ENCODE measurements at regions not wholly inside any gene's neighbourhood (a gene's known extent, or its start where the extent isn't known, plus 50 kb on each side); places are given as distances from the start of the nearest gene placed in this dataset.

DNA sequence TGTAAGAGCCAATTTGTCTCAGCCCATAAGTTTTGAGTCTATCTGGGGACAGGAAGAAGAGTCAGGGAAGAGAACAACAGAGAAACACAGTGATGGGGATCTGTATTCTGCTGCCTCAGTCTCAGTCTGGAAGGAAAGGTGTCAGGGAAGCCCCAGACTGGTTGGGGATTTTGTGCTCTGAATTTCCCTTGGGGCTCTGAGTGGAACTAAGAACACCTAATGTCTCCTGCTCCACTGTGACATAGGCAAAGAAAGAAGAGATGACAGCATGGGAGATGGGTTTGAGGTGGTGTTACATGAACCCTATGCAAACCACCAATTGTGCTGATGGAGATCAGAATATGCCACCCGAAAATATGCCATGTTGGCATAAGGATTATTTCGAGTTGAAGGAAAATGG, 139.5 kb upstream of the MYLIP start:
- TF ChIP-seq, protein P1, sequence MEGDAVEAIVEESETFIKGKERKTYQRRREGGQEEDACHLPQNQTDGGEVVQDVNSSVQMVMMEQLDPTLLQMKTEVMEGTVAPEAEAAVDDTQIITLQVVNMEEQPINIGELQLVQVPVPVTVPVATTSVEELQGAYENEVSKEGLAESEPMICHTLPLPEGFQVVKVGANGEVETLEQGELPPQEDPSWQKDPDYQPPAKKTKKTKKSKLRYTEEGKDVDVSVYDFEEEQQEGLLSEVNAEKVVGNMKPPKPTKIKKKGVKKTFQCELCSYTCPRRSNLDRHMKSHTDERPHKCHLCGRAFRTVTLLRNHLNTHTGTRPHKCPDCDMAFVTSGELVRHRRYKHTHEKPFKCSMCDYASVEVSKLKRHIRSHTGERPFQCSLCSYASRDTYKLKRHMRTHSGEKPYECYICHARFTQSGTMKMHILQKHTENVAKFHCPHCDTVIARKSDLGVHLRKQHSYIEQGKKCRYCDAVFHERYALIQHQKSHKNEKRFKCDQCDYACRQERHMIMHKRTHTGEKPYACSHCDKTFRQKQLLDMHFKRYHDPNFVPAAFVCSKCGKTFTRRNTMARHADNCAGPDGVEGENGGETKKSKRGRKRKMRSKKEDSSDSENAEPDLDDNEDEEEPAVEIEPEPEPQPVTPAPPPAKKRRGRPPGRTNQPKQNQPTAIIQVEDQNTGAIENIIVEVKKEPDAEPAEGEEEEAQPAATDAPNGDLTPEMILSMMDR (IDR thresholded peaks at IDR 0.05) = no peak
- no peak for ATAC-seq (ENCODE audit: low FRiP score)
- DNase-seq (ENCODE audit: low spot score) = no peak

DNA sequence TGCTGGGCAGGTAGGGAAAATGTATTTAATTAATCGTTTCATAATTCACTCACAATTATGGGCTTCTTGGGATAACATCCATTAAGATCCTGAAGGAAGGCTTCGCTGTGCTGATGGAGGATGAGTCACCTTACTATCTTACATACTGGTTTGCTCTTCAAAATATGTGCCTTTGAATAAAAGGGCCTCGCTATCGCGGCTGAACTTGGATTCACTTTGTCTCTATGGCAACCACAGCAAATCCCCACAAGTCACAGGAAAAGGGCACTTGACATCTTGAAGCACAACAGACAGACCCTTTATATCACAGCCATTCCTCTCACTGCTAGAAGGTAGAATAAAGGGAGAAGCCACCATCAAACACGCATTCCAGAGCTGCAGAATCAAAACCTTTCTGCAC, 141.3 kb upstream of the MYLIP start:
- TF ChIP-seq, protein P1 (IDR thresholded peaks at IDR 0.05) = no peak
- ATAC-seq (ENCODE audit: low FRiP score) (no peak), DNase-seq (ENCODE audit: low spot score) (no peak)

DNA sequence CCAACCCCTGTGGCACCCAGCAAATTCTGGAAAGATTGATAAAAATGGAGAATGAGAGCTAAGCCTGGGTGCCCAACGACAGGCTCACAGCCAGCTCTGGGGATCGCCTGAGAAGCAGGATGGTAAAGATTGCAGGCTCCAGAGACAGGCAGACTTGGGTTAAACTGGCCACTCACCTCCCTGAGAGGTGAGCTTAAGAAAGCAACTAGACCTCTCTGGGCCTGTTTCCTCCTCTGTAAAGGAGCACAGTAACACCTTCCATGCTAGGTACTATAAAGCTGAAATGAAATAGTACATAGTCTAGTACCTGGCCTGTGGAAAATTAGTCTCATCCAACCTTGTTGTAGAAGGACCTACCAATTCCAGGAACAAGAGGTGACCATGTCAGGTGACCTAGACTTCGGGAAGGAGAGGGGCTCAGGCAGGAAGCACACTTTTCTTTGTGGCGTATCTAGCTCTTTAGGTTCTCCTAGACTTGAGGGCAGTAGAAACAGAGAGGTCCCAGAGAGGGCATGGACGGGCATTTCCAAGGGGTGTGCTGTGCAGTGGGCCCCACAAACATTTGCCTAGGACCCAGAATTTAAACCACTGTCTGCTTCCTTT, 142.8 kb upstream of the MYLIP start:
- TF ChIP-seq, protein P1 (IDR thresholded peaks at IDR 0.05) = no peak
- DNase-seq (ENCODE audit: low spot score) = no peak
- no peak for ATAC-seq (ENCODE audit: low FRiP score)

DNA sequence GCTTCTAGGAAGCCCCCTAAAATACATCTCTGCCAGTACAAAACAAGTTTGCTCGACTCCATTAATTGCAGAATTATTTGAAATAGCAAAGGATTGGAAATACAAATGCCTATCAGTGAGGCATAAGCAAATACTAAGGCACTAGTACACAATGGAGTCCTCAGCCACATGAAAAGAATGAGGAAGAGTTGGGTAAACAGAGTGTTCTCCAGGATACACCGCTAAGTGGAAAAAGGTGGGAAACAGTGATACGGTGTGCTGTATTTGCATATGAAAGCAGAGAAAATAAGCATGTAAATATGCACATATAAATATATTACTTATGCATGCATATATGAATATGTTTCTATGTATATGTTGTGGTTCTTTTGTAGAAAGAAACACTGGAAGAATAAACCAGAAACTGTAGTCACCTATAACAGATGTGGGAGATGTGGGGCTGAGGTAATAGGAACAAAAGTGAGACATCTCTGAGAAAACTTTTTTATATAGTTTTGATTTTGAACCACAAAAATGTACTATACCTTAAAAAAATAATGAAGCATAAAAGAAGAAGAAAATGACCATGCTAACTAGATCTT, 143.4 kb upstream of the MYLIP start:
- TF ChIP-seq, protein P1 (IDR thresholded peaks at IDR 0.05) = no peak
- no peak for DNase-seq (ENCODE audit: low spot score)
- ATAC-seq (ENCODE audit: low FRiP score) = no peak

DNA sequence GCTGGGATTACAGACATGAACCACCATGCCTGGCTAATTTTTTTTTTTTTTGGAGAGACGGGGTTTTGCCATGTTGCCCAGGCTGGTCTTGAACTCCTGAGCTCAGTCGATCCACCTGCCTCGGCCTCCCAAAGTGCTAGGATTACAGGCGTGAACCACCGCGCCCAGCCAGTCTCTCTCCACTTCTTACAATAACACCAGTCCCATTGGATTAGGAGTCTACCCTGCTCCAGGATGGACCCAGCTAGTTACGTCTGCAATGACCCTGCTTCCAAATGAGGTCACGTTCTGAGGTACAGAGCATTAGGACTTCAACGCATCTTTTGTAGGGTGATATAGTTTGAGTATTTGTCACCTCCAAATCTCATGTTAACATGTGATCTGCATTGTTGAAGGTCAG, 146.9 kb upstream of the MYLIP start:
- TF ChIP-seq, protein P1 (IDR thresholded peaks at IDR 0.05) = no peak
- DNase-seq (ENCODE audit: low spot score) (no peak), ATAC-seq (ENCODE audit: low FRiP score) (no peak)

DNA sequence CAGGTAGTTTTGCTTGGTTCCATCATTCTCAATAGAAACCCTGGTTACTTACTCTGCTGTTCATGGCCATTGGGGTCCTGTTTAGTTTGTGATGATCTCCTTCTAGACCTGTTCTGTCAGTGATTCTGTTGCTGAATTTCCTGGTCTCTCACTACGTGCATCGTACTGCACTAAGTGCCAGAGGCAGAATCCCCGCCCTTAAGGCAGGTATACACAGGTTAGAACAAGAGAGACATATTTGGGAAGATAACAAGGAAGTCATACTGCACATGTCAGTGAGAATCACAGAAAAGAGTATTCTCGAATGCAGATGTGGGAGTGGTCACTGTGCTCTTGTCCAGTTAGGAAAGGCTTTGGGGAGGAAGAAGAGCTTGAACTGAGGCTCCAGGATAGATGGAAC, 148.1 kb upstream of the MYLIP start:
- TF ChIP-seq, protein P1 (IDR thresholded peaks at IDR 0.05) = no peak
- ATAC-seq (ENCODE audit: low FRiP score) = no peak

DNA sequence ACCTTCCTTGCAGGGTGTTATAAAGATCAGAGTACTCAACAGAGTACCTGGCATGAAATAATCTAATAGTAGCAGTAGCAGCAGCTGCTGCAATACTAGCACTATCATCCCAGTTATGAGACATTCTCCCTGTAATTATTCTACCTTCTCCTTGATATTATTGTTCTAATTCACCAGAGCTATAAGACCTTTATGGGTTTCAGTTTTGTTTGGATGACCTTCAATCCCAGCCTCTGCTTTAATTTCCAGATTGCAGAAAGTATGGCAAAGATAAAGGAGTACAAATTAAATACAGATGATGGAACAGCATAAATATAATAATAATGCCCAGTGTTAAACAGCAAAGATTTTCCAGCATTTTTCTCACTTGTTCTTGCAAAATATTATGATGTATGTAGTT, 150.5 kb upstream of the MYLIP start:
- TF ChIP-seq, protein P1 (IDR thresholded peaks at IDR 0.05) = no peak
- no peak for ATAC-seq (ENCODE audit: low FRiP score)
- DNase-seq (ENCODE audit: low spot score) = no peak

More for the DNA sequence above, 148.1 kb upstream of the MYLIP start:
- no peak for DNase-seq (ENCODE audit: low spot score)
